ENCODE measurements at regions not wholly inside any gene's neighbourhood (a gene's known extent, or its start where the extent isn't known, plus 50 kb on each side); places are given as distances from the start of the nearest gene placed in this dataset.

DNA sequence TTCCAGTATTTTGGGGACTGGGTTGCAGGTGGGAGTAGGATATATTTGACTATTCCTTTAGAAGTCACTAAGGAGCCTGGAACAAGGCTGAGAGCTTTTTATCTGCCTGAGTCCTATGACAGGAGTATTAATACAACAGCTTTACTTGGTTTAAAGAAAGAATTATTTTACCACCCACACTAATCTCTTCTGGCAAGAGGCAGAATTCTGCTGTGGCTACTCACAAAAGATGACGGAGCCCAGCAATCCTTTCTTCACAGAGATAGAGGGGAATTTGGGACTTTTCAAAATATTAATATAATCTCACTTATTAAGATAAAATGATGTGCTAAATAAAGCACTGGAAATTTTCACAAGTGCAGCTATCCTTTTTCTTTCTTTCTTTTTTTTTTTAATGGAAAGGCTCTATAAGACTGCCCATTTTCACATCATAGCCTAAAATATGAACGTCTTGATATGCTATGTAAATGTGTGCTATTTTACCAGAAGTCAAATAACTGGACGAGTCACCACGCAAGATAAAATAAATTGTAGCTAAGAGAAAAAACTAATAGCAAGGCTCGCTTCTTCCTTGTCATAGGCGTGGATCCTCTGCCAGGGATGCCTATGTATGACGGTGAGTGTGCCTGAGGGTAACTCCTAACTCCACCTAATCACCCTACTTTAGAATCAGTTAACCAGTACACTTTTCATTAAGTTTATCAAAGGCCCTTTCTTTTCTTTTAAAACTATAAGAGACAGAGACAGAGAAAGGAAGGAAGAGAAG lies 76.3 kb downstream of the ZNF608 start:
- TF ChIP-seq CTCF (conservative IDR thresholded peaks at IDR 0.05; ENCODE audit: low read length) (no peak), EZH2phosphoT487 (IDR thresholded peaks at IDR 0.05; ENCODE audit: borderline replicate concordance, low read depth, low read length) (no peak)
